ENCODE measurements at regions not wholly inside any gene's neighbourhood (a gene's known extent, or its start where the extent isn't known, plus 50 kb on each side); places are given as distances from the start of the nearest gene placed in this dataset.

- TF ChIP-seq, protein P1, sequence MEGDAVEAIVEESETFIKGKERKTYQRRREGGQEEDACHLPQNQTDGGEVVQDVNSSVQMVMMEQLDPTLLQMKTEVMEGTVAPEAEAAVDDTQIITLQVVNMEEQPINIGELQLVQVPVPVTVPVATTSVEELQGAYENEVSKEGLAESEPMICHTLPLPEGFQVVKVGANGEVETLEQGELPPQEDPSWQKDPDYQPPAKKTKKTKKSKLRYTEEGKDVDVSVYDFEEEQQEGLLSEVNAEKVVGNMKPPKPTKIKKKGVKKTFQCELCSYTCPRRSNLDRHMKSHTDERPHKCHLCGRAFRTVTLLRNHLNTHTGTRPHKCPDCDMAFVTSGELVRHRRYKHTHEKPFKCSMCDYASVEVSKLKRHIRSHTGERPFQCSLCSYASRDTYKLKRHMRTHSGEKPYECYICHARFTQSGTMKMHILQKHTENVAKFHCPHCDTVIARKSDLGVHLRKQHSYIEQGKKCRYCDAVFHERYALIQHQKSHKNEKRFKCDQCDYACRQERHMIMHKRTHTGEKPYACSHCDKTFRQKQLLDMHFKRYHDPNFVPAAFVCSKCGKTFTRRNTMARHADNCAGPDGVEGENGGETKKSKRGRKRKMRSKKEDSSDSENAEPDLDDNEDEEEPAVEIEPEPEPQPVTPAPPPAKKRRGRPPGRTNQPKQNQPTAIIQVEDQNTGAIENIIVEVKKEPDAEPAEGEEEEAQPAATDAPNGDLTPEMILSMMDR (IDR thresholded peaks at IDR 0.05 in 4 of 5, conservative IDR thresholded peaks at IDR 0.05 in 1 of 5) = no peak
- TF ChIP-seq POLR2A (IDR thresholded peaks at IDR 0.05) = no peak
Observed at GRCh38 chr4:171588764-171589163, 224.4 kb upstream of the GALNTL6 start.

All from gastrocnemius medialis (tissue), 4 donors.